ENCODE measurements at regions not wholly inside any gene's neighbourhood (a gene's known extent, or its start where the extent isn't known, plus 50 kb on each side); places are given as distances from the start of the nearest gene placed in this dataset.
A peak's percentile ranks its signal among the peaks of the same experiment; 100 is the strongest.
"Not testable (repeated sequence)": the region's sequence is repeated elsewhere in the genome, so short reads cannot be mapped to it uniquely, and the experiment has no call there.

DNA sequence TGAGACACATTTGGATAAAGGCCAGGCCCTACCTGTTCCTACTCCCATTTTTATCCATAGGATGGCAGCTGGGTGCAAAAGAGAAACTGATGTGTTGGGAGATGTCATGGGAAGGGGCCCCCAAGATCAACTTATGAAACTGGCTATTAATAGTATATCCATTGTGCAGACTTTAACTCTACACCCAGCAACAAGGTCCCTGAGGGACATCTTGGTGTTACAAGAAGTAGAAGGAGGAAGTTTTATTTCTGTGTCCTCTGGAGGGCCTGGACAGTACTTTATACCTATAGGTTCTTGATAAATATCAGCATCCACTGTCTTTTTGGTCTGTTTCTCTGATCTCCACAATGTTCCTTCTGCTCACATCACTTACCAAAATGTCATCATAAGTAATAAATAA, 84.6 kb downstream of the BTG1 start:
- no peak for DNase-seq

DNA sequence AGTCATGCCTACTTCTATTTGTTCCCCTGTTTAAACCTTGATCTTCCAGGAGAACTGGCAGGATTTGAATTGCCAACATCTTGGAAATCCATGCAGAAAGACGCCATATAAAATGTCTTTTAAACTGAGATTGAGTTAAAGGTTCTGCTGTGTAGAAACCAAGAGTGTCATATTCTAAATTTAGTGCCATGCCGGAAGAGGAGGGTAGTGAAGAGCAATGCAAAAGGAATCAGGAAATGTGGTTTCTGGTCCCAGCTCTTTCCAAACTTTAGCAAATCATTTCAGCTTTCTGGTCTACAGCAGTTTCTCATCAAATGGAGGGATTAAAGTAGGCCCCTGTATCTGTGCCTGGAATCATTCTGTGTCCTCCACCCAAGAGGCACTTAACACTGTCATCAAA, 85.7 kb downstream of the BTG1 start:
- DNase-seq = no peak

DNA sequence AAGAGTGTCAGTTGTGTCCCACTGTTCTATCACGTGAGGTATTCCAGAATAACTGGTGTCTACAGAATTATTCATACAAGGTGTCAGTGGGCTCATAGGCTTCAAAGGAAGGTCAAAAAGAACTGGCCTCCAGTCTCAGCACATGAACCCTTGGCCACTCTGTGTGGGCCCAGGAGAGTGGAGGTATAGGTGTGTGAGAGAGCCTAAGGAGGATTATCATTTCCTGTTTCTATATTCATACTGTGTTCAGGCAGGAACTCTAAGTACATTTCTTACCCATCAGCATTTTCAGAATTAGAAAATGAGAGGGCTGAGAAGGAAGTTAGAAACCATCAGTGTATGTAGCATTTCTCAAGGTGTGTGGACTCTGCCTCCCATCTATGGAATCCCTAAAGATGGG, 87.0 kb downstream of the BTG1 start:
- DNase-seq = no peak

DNA sequence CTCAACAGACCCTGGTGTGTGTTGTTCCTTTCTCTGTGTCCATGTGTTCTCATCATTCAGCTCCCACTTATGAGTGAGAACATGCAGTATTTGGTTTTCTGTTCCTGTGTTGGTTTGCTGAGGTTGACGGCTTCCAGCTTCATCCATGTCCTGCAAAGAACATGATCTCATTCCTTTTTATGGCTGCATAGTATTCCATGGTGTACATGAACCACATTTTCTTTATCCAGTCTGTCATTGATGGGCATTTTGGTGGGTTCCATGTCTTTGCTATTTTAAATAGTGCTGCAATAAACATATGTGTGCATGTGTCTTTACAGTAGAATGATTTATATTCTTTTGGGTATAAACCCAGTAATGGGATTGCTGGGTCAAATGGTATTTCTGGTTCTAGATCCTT, 88.9 kb downstream of the BTG1 start:
- not testable (repeated sequence) for DNase-seq

DNA sequence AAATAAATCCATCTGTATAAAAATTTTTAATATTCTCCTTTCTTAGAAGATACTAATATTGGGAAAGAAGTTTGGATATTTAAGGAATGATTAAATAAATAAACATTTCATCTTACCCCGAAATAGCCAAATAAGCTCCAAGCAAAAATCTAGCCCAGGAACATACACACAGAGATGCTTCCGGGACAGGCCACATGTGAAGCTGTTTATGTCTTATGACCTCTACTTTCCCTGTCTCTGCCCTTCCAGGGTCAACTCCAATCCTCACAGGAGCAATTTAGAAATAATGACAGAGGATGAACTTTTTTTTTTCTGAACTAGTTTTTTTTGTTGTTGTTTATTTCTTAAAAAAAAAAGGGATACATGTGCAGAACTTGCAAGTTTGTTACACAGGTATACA, 89.4 kb downstream of the BTG1 start:
- no peak for DNase-seq

DNA sequence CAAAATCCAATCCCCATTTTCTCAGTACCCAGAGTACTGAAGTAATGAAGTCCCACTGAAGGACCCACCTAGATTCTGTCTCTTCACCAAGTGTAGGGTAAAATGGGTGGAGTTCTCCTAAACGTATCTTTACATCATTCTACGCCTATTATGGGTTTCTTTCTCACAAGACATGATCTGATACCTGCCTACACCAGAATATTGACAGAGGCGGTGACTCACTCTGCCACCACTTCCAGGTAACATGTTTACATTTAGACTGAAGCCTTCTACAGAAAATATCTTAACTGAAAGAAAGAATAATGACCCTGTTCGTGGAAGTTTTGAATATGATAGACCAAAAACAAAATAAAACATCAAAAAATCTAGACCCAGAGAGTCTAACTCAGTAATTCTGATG, 89.8 kb downstream of the BTG1 start:
- no peak for DNase-seq

DNA sequence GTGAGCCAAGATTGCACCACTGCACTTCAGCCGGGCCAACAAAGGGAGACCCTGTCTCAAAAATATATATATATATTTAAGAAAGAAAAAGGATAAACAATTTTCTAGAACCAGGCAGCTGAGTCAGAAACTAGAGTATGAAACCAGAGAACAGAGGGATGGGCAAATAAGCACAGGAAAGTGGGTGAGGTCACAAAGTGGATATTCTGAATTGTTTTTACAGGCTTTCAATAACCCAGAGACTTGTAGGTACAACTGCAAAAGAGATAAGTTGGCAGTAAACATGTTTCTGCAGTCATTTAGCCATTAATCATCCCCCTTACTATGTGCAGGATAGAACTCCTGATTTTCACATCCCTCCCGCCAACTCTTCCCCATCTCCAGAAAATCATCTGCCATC, 94.2 kb downstream of the BTG1 start:
- DNase-seq = no peak

DNA sequence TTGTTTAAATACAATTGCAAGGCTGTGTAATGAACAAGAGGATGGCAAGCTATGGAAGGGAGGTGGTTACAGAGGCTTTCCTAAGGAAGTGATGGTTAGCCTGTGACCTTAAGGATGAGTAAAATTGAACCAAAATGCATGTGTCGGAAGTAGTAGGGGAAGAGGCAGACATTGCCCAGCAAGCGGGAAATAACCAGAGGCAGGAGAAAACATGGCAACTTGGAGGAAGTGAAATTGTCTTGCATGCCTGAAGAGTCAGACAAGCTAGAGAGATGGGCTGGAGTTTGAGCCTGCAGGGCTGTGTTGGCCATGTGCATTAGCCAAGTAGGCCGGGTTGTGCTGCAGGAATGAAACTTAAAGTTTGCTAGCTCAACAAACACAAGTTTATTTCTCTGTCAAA, 96.2 kb downstream of the BTG1 start:
- DNase-seq = no peak

DNA sequence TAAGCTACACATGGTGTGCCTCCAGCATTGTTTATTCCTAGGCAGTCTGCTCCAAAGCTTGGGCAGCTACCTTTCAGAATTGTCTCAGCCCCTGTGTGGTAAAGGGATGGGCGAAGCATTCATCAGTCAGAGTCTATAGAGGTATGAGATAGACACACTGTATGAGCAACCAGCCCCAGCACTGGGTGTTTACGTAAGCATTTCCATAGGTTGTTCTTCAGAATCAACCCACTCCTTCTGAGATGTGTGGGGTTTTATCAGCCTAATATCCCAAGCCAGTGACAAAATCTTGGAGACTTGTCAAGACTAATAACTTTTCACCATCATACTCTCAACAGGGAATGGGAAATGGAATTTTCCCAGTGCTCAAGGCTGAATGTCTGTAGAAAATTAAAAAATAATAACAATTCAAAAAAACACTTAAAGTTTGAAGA, 98.2 kb downstream of the BTG1 start:
- DNase-seq = no peak

DNA sequence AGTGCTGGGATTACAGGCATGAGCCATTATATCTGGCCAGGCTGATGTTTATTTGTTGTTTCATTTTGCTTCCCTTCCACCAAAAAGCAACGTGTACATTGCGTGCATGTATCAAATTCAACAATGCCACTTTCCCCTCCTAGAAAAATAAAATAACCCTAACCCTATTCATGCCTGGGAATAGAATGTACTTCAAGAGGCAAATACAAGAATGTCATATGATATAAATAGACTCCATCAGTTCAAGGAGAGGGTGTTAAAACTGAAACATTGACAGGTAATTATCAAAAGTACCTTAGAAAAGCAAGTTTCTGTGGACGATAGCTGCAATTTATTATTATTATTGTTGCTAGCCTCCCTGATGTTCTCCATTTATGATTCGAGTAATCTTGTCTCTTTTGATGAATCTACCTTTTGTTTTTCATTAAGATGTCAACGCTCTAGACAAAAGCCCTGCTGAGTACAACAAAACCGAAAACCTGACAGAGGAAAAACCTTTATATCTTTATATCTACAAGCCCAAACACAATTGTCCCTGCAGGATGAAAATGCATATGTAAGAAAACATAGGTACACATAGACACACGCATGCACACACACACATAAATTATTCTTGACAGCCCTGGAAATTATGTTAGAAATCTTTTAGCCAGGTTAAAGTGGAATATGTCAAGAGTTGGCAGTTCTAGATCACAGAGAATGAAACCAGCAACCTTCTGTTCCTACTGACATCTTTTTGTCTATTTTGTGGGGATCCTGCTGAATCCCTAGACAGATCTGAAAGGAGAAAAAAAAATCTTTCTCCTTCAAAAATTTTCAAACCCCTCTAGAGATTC, 98.9 kb downstream of the BTG1 start:
- DNase-seq = no peak

DNA sequence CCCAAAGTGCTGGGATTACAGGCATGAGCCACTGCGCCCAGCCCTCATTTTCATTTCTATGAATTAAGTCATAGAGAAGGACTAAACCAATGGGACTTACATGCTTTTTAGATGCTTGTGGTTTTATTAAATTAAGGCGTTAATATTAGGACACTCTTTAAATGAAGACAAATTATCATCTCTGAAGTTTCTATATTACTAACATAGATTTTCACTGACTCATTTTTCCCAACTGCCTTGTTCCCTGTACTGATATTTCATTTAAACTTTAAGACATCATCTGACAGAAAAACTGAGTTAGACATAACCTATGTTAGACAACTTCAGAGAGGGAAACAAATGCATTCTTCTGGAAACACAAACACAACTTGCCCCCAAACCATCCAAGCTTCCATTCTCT, 99.8 kb downstream of the BTG1 start:
- DNase-seq = no peak

DNA sequence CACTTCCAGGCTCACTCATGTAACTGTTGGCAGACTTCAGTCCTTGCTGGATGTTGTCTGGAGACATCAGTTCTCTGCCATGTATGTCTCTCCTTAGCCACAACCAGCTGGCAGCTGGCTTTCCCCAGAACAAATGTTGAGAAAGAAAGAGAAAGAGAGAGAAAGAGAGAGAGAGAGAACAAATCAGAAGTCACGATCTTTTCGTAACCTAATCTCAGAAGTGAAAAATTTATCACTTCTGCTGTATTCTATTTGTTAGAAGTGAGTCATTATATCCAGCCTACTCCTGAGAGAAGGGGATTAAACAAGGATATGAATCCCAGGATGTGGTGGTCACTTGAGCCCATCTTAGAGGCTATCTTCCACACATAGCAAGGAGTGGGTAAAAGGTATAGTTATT, 101.2 kb downstream of the BTG1 start:
- no peak for DNase-seq

DNA sequence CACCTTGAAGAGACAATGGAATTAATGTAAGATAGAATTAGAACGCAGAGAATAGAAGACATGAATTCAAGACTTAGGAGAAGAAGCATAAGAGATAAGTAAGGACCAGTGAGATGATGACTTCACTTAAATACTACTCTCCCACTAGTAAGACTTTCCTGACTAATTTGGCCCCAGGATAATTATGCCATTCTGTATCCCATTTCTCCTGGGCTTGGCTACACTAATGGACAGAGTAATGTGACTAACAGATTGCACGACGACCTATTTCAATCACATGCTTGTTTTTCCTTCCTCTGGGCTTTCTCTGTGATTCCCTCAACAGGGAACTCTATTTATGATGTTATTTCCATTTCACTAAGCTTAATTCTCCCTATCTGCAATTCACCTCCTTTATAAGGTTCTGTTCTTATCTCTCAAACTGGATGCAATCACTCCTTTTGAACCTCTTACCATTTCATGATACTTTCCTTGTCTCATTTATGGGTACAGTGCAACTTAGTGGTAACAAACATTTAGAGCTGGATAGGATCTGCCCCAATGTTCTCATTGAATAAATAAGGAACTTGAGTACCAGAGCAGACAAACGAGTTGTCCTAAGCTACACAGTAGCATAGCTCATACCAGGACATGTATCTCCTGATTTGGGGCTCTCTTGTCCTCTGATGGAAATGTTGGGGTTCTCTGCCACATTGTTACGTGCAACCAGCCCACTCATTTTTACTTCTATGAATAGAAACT, 102.7 kb downstream of the BTG1 start:
- no peak for DNase-seq

DNA sequence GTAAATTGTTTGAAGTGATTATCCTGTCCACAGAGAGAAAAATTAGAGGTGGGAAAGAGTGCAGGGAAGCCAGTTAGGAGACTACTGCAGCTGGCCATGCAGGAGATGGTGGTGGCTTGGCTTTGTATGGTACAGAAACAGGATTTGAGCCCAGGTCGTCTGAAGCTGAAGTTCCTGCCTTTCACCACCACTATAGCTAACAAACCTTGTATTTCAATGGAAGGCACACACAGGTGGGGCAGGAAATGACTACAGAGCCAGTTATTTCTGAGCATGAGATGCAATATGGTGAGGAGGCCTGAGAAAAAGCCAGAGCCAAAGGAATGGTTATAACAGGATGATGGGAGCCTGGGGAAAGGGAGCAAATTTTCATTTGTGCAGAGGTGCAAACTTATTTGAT, 103.9 kb downstream of the BTG1 start:
- no peak for DNase-seq

DNA sequence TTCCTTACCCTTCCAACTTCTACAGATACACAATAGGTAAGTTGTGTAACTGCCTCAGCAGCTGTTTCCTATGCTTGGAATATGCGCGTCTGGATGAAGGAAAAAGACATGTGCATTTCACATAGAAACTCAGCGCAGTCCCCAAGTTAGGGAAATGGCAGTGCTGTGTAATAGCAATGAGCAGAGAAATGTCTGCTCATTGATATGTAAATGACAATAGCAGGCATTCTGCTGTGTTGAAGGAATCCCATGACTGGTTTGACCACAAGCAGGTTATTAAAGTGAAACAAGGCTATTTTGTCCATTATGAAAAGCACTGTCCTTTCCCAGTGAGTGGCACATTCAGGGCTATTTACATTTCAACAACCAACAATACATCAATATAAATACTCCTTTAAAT, 106.6 kb downstream of the BTG1 start:
- peak in 3 of 51 donors; percentile 10 to 22 (median 11) for DNase-seq

DNA sequence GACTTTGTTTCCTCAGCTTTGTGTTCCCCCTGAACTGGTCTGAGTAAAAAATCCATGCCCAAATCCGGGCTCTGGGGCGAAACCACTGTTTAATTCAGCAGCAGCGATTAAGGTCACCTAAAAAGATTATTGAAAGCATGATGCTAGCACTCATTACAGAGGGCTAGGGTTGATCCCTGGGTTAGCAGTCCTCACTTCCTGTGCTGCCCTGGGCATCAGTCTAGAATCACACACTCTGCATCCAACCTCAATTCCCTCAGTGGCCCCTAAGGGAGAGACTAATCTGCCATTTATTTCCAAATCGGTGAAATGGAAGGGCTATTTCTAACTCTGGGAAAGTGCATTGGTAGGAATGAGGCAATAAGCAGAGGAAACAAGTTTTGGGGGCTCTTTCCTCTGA, 107.2 kb downstream of the BTG1 start:
- DNase-seq = no peak

DNA sequence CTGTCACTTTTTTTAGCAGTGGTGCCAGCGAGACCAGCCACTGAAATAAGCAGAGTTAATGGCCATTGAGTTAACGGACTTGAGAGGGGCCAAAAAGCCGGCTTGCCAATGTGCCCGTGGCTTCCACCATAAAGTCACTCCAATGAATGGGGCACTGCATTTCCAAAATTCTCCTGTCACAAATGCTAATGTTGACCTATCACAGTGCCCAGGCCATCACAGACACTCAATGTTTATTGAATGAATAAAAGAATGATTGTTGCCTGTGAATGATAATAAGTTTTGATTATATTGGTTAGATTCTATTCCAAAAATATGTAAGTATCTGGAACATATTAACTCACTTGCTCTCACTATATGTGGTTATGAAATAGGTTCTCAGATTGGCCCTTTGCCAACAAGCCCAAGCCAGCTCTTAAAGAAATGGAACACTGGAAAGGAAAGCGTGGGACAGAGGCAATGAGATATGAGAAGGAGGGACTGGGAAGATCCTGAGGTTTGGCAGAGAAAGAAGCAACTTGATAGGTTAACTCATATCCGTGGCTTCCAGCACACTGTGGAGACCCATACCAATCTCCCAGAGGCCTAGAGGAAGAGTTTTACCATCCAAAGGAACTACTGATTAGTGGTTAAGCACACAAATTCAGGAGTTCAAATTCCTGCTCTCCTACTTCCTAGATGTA, 108.7 kb downstream of the BTG1 start:
- no peak for DNase-seq

DNA sequence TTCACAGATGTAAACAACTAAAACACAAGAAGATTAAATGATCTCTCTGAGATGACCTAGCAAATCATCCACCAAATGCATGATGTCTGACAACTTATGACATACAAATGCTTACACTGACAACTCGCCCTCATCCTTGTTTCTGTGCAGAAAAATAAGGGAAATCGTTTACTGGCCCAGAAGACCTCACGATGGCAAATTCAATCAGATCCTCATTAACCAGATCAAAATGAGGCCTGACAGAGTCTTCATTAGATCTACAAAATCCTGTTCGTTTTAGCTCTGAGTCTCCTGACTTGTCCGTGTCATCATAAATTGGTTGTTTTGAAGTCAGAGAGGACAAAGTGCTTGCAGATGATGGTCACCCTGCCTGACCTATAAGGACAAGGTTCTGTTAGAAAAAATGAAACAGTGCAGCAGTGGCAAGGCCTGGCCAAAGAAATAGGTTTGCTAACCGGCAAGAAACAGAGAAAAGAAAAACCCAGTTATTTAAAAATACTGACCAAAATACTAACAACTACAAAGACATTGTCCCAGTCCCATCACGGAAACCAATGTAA, 109.5 kb downstream of the BTG1 start:
- DNase-seq = no peak

DNA sequence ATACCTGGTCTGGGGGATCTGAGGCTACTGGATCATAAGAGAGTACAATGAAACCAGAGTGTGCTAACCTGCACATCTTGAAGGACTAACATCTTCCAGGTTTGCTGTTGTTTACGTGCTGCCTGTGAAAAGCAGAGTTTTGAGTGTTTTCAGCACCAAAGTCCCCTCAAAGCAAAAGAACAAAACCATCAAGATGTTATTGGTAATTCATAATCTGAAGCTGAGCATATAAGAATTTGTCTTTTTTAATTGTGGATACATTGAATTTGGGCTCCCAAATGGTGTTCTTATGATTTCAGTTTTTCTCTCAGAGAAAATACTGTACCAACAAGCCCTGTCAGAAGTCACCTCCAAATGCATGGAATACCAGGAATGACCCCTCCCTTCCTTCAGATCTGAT, 110.2 kb downstream of the BTG1 start:
- peak in 1 of 51 donors; percentile 26 for DNase-seq

DNA sequence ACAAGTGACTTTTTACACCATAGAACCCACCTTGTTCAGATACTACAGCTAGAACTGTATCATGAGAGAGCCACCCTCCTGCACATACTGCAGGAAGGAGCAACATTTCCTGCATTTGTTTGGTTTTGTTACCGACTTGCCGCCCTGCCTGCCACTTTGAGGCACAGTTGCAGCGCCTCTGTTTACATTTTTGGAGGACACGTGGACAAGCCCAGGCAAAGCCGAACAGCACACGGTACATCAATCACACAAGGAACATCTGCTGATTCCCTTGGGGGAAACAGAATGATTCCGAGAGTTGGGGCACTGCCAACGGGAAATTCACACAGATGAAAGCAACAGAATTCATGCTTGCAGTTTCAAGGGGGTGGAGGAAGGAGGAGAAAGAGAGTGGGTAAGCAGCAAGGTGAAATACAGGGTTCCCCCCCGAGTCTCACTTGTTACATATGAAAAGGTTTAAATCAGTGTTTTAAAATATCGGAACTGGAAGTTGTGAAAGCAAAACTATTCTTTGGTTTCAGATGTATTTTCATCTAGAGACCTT, 110.7 kb downstream of the BTG1 start:
- DNase-seq = peak in 18 of 51 donors; percentile 1 to 53 (median 7)

DNA sequence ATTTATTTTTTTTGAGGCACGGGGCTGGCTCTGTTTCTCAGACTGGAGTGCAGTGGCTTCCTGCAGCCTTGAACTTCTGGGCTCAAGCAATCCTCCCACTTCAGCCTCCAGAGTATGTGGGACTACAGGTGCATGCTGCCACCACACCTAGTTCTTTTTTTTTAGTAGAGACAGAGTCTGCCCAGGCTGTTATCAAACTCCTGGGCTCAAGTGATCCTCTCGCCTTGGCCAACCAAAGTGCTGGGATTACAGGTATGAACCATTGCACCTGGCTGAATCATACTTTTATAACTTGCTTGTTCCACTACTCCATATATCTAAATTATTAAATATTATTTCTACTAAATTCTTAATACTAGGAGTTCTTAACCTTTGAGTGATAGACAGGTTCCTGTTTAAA, 111.6 kb downstream of the BTG1 start:
- DNase-seq = no peak

DNA sequence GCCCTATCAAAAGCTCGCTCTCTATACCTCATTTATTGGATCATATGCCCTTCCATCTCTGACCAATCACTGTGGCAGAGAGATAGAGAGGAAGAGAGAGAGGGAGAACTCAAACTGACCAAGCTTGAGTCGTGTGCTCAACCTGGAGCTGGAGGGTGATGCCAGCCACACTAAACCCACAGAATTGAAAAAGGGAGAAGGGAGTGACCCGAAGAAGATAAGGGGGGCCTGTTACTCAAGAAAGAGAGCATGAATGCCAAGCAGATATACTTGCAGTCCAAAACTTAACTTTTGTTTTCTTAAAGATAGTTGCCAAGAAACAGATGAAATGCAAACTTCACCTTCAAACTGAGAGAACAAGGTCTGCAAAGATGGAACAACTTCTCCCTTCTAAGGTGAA, 112.7 kb downstream of the BTG1 start:
- no peak for DNase-seq
